ENCODE measurements at regions not wholly inside any gene's neighbourhood (a gene's known extent, or its start where the extent isn't known, plus 50 kb on each side); places are given as distances from the start of the nearest gene placed in this dataset.

- DNase-seq: no peak
Measured at GRCh38 chr12:46131732-46132469, 136.9 kb downstream of the SLC38A1 start.

GRCh38 chr12:46127656-46128055, 137.3 kb upstream of the SCAF11 start:
- DNase-seq: no peak

- no peak for DNase-seq
Measured at GRCh38 chr12:46126050-46126727, 135.8 kb upstream of the SCAF11 start.

DNA sequence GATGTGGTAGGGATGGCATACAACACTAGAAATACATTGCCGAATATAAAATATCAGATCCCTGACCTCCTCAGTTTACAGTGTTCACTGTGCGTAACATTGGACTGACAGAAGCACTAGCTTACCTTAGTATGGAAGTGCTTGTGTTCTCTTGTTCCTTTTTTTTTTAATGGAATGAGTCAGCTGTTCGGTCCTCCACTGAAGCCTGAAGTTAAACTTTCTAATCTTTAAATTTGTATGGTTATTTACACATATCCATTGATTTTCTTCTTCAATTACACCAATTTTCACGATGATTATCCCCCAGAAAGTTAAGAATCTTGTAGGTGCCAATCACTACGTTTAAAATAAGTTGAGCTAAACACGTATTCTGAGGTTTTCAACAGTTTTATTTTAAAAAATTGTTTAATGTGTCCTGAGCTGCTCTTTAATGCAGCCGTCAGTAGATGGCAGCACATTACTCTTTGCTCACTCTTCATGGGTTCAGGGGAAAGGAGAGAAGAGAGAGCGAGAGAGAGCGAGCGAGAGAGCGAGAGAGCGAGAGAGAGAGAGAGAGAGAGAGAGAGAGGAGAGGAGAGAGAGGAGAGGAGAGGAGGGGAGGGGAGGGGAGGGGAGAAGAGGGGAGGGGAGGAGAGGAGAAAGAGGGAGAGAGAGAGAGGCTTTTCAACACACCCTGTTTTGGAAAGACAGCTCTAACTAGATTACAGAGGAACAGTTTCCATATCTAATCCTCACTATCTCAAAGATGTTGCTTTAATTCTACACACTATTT, 134.7 kb upstream of the SCAF11 start:
- DNase-seq: peak; percentile 45

- no peak for DNase-seq
Measured at GRCh38 chr12:46124132-46124847, 133.9 kb upstream of the SCAF11 start.

DNA sequence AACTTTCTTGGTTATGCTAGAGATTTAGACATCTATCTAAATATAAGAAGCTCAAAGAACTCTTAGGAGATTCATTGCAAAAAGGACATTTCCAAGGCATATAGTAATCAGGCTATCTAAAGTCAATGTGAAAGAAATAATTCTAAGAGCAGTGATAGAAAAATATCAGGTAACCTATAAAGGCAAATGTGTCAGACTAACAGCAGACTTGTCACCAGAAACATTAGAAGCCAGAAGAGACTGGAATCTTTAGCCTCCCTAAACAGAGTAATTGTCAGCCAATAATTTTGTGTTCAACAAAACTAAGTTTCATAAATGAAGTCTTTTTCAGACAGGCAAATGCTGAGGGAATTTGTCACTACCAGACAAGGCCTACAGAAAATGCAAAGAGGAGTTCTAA, 122.0 kb upstream of the SCAF11 start:
- DNase-seq: no peak

- no peak for DNase-seq
Measured at GRCh38 chr12:46111715-46112114, 121.3 kb upstream of the SCAF11 start.

DNA sequence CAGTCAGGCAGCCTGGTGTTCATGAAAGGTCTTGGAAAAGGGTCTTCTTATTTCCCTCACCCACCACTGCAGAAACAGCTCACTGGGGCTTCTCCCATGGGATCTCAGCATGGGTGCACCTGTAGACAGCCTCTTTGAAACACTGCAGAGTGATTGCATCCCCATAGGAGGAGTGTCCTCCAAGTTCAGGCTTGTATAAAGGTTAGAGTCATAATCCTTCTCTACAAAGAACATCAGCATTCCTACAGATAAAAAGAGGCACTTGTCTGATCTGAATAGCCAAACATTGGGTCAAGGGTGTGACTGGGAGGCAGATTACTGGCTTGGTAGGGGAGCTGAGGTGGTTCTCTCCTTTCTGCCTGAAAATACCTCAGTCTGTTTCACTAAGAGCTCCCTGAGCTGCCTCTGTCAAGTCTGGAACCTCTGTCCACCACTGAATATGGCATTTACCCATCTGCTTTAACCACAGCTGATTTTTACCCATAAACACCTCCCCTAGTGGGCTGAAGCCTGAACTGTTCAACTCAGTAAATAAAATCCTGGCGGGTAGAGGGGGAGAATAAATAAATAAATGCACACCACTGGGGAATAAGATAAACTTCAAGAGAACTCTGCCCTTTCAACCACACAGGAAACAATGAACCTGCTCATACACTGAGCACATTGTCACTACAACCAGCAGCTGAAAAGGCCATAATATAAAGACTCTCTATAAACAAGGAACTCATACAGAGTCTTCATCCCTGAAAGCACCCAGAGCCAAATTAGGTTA, 120.7 kb upstream of the SCAF11 start:
- no peak for DNase-seq

DNA sequence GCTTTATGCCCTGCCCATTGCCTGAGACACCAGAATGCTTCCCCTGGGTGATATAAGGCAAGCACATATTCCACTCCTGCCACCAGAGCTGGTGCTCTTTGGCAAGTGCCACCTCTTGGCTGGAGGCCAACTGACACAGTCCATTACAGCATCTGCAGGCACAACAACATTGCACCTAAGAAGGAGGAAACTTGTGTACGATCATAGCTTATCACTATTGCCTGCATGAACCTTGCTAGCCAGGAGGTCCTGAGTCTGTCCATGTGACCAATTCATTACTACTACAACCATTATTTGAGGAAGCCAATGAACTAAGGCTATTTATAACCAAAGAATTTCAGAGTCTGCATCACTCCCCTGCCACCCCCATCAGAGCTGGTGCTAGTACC, 119.8 kb upstream of the SCAF11 start:
- DNase-seq: no peak

- DNase-seq: no peak
Measured at GRCh38 chr12:46109343-46110222, 119.2 kb upstream of the SCAF11 start.

DNA sequence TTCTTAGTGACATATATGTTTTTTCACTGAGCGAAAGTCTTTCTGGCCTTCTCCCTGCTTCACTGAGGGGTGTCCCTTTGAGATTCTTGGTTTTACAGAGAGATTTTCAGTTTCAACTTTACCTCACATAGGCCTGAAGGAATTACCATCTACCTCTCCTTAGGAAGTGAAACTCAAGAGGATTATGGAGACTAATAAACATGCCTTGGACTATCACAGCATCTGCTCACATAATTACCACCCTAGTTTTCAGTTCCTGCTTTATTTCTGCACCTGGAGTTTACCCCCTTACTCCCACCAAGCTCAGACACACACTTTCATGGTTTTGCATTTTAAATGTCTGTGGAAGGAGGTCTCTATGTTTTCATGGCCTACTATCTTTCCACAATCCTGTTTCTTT, 118.3 kb upstream of the SCAF11 start:
- DNase-seq: no peak

DNA sequence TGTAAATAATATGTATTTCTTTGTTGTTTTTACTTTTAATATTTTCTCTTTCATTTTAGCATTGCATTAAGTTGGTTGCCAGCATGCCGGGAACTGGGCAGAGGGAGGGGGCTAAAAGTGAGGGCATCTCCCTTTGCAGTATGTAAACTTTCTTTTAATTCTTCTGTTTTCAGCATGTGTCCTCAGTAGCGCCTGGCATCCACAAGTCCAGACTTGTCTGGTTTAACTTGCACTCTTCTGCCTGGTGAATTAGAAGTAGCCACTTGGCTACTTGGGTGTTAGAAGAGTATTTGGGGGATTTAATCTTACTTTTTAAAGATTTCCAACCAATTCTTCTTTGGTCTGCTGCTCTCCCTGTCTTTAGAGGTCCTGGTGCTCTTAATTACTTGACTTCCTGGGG, 117.2 kb upstream of the SCAF11 start:
- DNase-seq: no peak

DNA sequence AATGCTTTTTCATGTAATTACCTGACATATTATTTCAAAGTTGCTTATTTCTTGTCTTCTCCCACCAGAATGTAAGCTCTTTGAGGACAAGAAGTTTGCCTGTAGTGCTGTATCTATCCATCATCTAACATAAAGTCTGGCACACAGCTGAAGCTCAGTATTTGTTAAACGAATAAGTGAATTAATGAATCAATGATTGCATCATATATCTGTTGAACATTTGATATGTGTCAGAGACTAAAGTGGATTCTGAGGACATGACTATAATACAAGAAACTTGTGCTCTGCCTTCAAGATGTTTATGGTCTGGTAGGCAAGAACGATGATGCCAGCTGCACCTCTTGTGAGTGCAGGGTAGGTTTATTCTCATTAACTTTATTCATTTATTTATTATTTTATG, 115.4 kb upstream of the SCAF11 start:
- DNase-seq: no peak

GRCh38 chr12:46103559-46104383, 113.4 kb upstream of the SCAF11 start:
- no peak for DNase-seq

DNA sequence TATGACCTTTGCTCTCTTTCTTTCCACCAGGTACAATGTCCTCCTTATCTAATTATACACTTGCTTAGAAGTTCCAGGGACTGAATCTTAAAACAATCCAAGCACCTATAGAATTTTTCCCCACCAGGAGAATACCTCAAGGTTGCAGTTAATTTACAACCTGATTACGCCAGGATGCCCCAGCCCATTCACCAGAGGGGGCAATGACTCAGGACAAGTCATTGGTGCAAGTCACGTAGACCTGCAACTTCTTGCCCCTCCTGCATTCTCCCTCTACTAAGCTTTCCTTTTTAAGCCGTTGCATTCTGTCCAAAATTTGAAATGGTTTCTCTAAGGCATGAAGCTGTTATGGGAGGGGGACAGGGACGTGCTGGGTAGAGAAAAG, 111.1 kb upstream of the SCAF11 start:
- no peak for DNase-seq

DNA sequence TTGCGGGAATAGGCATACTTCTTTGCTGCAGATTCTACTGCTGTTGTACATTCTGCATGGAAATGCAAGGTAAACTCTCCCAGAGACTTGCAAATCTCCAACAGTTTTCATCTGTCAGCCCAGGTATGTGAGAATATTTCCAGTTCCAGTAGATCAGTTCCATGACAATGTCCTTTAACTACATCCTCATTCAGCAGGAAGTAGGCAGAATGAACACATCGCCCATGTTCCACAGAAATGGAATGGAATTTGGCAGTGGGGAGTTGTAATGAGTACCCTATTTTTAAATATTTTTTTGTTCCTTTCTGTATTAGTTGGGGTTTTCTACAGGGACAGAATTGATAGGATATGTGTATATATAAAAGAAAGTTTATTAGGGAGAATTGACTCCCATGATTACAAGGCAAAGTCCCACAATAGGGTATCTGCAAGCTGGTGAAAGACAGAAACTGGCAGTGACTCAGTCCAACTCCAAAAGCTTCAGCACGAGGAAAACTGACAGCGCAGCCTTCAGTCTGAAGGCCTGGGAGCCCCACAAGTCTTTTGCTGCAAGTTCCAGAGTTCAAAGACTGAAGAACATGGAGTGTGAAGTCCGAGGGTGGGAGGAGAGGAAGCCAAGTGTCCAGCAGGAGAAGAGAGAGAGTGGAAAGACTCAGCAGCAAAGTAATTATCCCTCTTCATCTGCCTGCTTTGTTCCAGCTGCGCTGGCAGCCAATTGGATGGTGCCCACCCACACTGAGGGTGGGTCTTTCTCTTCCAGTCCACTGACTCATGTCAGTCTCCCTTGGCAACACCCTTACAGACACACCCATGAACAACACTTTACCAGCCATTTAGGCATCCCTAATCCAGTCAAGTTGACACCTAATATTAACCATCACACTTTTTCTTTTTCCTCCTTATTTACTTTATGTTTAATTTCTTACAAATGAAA, 110.4 kb upstream of the SCAF11 start:
- DNase-seq: no peak

- DNase-seq: no peak
Measured at GRCh38 chr12:46089414-46090162, 99.2 kb upstream of the SCAF11 start.

DNA sequence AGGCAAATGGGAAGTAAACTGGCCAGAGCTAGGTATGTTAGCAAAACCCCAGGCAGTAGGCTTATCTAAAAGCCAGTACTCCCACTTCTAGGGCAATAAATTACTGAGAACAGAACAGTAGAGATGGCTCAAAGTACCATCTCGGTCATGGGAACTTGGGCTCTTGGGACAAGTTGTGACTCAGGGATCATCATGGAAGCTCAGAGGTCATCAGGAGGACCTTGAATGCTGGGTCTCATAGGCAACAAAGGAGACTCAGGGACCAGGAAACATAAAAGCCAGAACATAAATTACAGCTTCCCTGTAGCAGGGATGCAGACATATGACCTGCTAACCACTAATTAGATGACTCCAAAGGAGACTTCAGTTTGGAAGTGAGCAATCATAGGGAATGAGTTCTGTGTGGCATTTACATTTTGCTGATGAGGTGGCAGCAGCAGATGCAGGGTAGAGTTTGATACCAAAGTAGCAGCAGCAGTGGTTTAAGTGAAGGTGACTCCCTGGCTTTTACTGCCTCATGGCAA, 97.6 kb upstream of the SCAF11 start:
- DNase-seq: no peak

Data from activated CD4-positive, alpha-beta T cell treated with anti-CD3 and anti-CD28 coated beads, Interleukin-2, amount 50 U/mL, for 1 hour (primary cell).